HCT116 (cell line): ENCODE measurements at regions not wholly inside any gene's neighbourhood (a gene's known extent, or its start where the extent isn't known, plus 50 kb on each side); places are given as distances from the start of the nearest gene placed in this dataset.

Experiments used
- ATAC-seq: fragments of 200-7000 bp; cut with Tn5 transposase; 2 replicates; pipeline ENCODE4 v1.9.1; 2020; ENCODE audit warnings: mild to moderate bottlenecking, moderate library complexity
- BruUV-seq: library from RNA; stranded (reverse); fragments of 400-500 nt; replicated peaks from 2 replicates; lab custom pipeline; 2021; lab: Mats Ljungman, UMichigan
- CTCF ChIA-PET: fragments of 300-600 bp; sonication (Branson Sonifier 250); formaldehyde crosslinking; loops from one replicate; lab custom pipeline; 2021; ENCODE audit warnings: antibody characterized with exemption; lab: Charles Lee
- POLR2A ChIA-PET: fragments of 300-600, 350-600 bp; sonication (Branson Sonifier 250); formaldehyde crosslinking; loops from one replicate; lab custom pipeline; 2021; ENCODE audit warnings: antibody characterized with exemption; lab: Charles Lee
- RAD21 ChIA-PET, 2 experiments: fragments of 300-600 bp; sonication (Branson Sonifier 250); formaldehyde crosslinking; loops; one replicate each; lab custom pipeline; 2023; ENCODE audit warnings: low total read pairs in 2 of 2; ENCODE audit not compliant: uncharacterized antibody in 2 of 2, unreplicated experiment in 2 of 2, low non-redundant PET in 1 of 2; lab: Charles Lee
- DNase-seq: peaks from one replicate; pipeline ENCODE4 v3.0.0-alpha.2; 2010; ENCODE audit warnings: low read depth, low spot score
- H2AFZ ChIP-seq: fragments of 200-600 bp; shearing (Covaris generic), sonication (generic); 2 replicates; pipeline ENCODE4 v1.6.1; 2017; ENCODE audit warnings: low read depth, mixed run types, mixed read lengths, antibody characterized with exemption, low read length; ENCODE audit not compliant: poor library complexity, severe bottlenecking
- H3K27ac ChIP-seq: 2 replicates; pipeline ENCODE4 v1.5.1; 2012; ENCODE audit warnings: low read depth, low read length
- H3K27me3 ChIP-seq: fragments of 200-600 bp; sonication (generic); 2 replicates; pipeline ENCODE4 v1.6.1; 2016; ENCODE audit warnings: mixed run types, low read length, mixed read lengths; ENCODE audit not compliant: insufficient read depth
- H3K36me3 ChIP-seq, 2 experiments: fragments of 200-500 bp in 1 of 2; fragments of 200-600 bp in 1 of 2; sonication (Bioruptor generic) in 1 of 2; sonication (generic) in 1 of 2; 2 replicates each; pipeline versions ENCODE4 v1.5.1 to v1.6.1; 2014 to 2016; ENCODE audit warnings: low read length in 2 of 2, inconsistent platforms in 1 of 2, mixed read lengths in 1 of 2, mixed run types in 1 of 2; ENCODE audit not compliant: insufficient read depth in 2 of 2, control insufficient read depth in 1 of 2
- H3K4me1 ChIP-seq, 2 experiments: fragments of 200-600 bp in 1 of 2; sonication (generic) in 1 of 2; 2 replicates each; pipeline versions ENCODE4 v1.5.1 to v1.6.1; 2012 to 2017; ENCODE audit warnings: low read length in 2 of 2, inconsistent platforms in 1 of 2, mild to moderate bottlenecking in 1 of 2, mixed read lengths in 1 of 2, mixed run types in 1 of 2, moderate library complexity in 1 of 2; ENCODE audit not compliant: insufficient read depth in 2 of 2, control insufficient read depth in 1 of 2
- H3K4me2 ChIP-seq: fragments of 200-600 bp; sonication (generic); 2 replicates; pipeline ENCODE4 v1.6.1; 2017; ENCODE audit warnings: mixed run types, low read length, mixed read lengths
- H3K4me3 ChIP-seq, 2 experiments: fragments of 200-600 bp in 1 of 2; sonication (generic) in 1 of 2; replicated peaks in 1 of 2; 2 replicates each; pipeline ENCODE4 v1.5.1; 2011 to 2016; ENCODE audit warnings: low read length in 2 of 2, control low read depth in 1 of 2, low read depth in 1 of 2, mild to moderate bottlenecking in 1 of 2, mixed read lengths in 1 of 2, mixed run types in 1 of 2
- H3K79me2 ChIP-seq: fragments of 200-600 bp; sonication (generic); 2 replicates; pipeline ENCODE4 v1.6.1; 2017; ENCODE audit warnings: mild to moderate bottlenecking, mixed run types, low read length, moderate library complexity, mixed read lengths; ENCODE audit not compliant: insufficient read depth
- H3K9ac ChIP-seq: fragments of 200-600 bp; sonication (generic); 2 replicates; pipeline ENCODE4 v1.6.1; 2016; ENCODE audit warnings: low read length, mixed read lengths
- H3K9me2 ChIP-seq: fragments of 200-600 bp; sonication (generic), shearing (Covaris generic); 2 replicates; pipeline ENCODE4 v1.6.1; 2017; ENCODE audit warnings: mixed run types, mild to moderate bottlenecking, moderate library complexity; ENCODE audit not compliant: insufficient read depth
- H3K9me3 ChIP-seq, 2 experiments: fragments of 200-500 bp in 1 of 2; fragments of 200-600 bp in 1 of 2; sonication (Bioruptor generic) in 1 of 2; sonication (generic) in 1 of 2; 2 replicates each; pipeline ENCODE4 v1.6.1; 2014 to 2017; ENCODE audit warnings: low read length in 2 of 2, mixed read lengths in 2 of 2, inconsistent platforms in 1 of 2, low read depth in 1 of 2, mild to moderate bottlenecking in 1 of 2, mixed run types in 1 of 2, moderate library complexity in 1 of 2; ENCODE audit not compliant: control insufficient read depth in 1 of 2, insufficient read depth in 1 of 2
- H4K20me1 ChIP-seq: fragments of 200-600 bp; sonication (generic), shearing (Covaris generic); 2 replicates; pipeline ENCODE4 v1.6.1; 2017; ENCODE audit warnings: mixed run types, mild to moderate bottlenecking, moderate library complexity; ENCODE audit not compliant: insufficient read depth
- CEBPB ChIP-seq: IDR thresholded peaks from 2 replicates; pipeline ENCODE4 v1.6.1; 2012; ENCODE audit warnings: low read depth
- CTCF ChIP-seq, 3 experiments: fragments of 200-600 bp in 1 of 3; sonication (generic) in 1 of 3; IDR thresholded peaks in 2 of 3; conservative IDR thresholded peaks in 1 of 3; 2 replicates each; pipeline ENCODE4 v1.5.1; 2012 to 2017; ENCODE audit warnings: low read depth in 2 of 3, low read length in 2 of 3, antibody characterized with exemption in 1 of 3, borderline replicate concordance in 1 of 3, control low read depth in 1 of 3, mild to moderate bottlenecking in 1 of 3, mixed read lengths in 1 of 3, mixed run types in 1 of 3, moderate library complexity in 1 of 3; ENCODE audit not compliant: insufficient read depth in 1 of 3
- EGR1 ChIP-seq: IDR thresholded peaks from 2 replicates; pipeline ENCODE4 v1.6.1; 2012; ENCODE audit warnings: low read depth
- ELF1 ChIP-seq: IDR thresholded peaks from 2 replicates; pipeline ENCODE4 v1.6.1; 2012; ENCODE audit warnings: low read depth, borderline replicate concordance
- EZH2 ChIP-seq: fragments of 200-600 bp; sonication (generic); IDR thresholded peaks from 2 replicates; pipeline ENCODE4 v1.6.1; 2017; ENCODE audit warnings: antibody characterized with exemption, mixed run types
- EZH2phosphoT487 ChIP-seq: fragments of 200-600 bp; IDR thresholded peaks from 2 replicates; pipeline ENCODE4 v1.6.1; 2018; ENCODE audit warnings: antibody characterized with exemption, borderline replicate concordance
- JUND ChIP-seq: IDR thresholded peaks from 2 replicates; pipeline ENCODE4 v1.6.1; 2012
- RAD21 ChIP-seq: IDR thresholded peaks from 2 replicates; pipeline ENCODE4 v1.6.1; 2012; ENCODE audit warnings: low read depth, mild to moderate bottlenecking
- SIN3A ChIP-seq: IDR thresholded peaks from 2 replicates; pipeline ENCODE4 v1.6.1; 2012; ENCODE audit warnings: low read depth
- SP1 ChIP-seq: IDR thresholded peaks from 2 replicates; pipeline ENCODE4 v1.6.1; 2012; ENCODE audit warnings: low read depth
- SRF ChIP-seq: IDR thresholded peaks from 2 replicates; pipeline ENCODE4 v1.6.1; 2012; ENCODE audit warnings: low read depth
- TCF7L2 ChIP-seq: IDR thresholded peaks from 2 replicates; pipeline ENCODE4 v1.7.0; 2011; ENCODE audit warnings: borderline replicate concordance, inconsistent platforms; ENCODE audit not compliant: insufficient read depth, insufficient read length; ENCODE audit errors: extremely low read depth
- ZBTB33 ChIP-seq: IDR thresholded peaks from 2 replicates; pipeline ENCODE4 v1.6.1; 2011; ENCODE audit warnings: mild to moderate bottlenecking, low read length, moderate library complexity; ENCODE audit not compliant: insufficient replicate concordance; ENCODE audit errors: extremely low read depth
- ZFX ChIP-seq: fragments of 450-650 bp; IDR thresholded peaks from 2 replicates; pipeline ENCODE4 v1.6.1; 2017
- intact Hi-C: fragments of 100-400 bp; cut with micrococcal nuclease; formaldehyde crosslinking; loops from 2 replicates; pipeline ENCODE4 v1.10.0; 2022
- TF ChIP-seq, protein P1 (sequence below): IDR thresholded peaks from 2 replicates; pipeline ENCODE4 v1.6.1; 2012

- no peak for DNase-seq
Observed at GRCh38 chr9:26054600-26055520, 376.6 kb upstream of the TUSC1 start.

More at GRCh38 chr9:26054600-26055520, 376.6 kb upstream of the TUSC1 start:
- H3K79me2 ChIP-seq = no peaks in the 10 kb centered on the region
- no peak overlapping the region for H3K9ac ChIP-seq
- H3K4me3 ChIP-seq = no peak overlapping the region
- H3K4me1 ChIP-seq = no peaks in the 10 kb centered on the region
- no peak overlapping the region for H2AFZ ChIP-seq
- no peaks in the 10 kb centered on the region for H4K20me1 ChIP-seq
- intact Hi-C loops = no loop called here
- no peak overlapping the region for H3K4me2 ChIP-seq
- no TSS peak for BruUV-seq
- no peak for TF ChIP-seq EGR1
- no peak for TF ChIP-seq EZH2
- TF ChIP-seq JUND = no peak
- TF ChIP-seq ZBTB33 = no peak
- TF ChIP-seq, protein P1, sequence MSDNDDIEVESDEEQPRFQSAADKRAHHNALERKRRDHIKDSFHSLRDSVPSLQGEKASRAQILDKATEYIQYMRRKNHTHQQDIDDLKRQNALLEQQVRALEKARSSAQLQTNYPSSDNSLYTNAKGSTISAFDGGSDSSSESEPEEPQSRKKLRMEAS = no peak
- TF ChIP-seq EZH2phosphoT487 = no peak
- no peak for TF ChIP-seq SIN3A
- TF ChIP-seq ELF1 = no peak
- TF ChIP-seq CEBPB = no peak
- no peak for TF ChIP-seq TCF7L2
- no peak for TF ChIP-seq RAD21
- no peak for TF ChIP-seq SRF
- TF ChIP-seq SP1 = no peak
- no peak for TF ChIP-seq CTCF (IDR thresholded peaks at IDR 0.05 in 2 of 3, conservative IDR thresholded peaks at IDR 0.05 in 1 of 3; ENCODE audit: borderline replicate concordance in 1 of 3, insufficient read depth in 1 of 3, low read depth in 2 of 3, low read length in 2 of 3)
- TF ChIP-seq ZFX = no peak
- no peaks in the 10 kb centered on the region for H3K36me3 ChIP-seq
- POLR2A ChIA-PET = no interaction called here
- CTCF ChIA-PET = no interaction called here
- no peaks in the 10 kb centered on the region for H3K27me3 ChIP-seq
- peaks cover 8 to 21% of the 10 kb centered on the region in 2 experiments; a peak in 2 of 4 replicates for H3K9me3 ChIP-seq
- H3K27ac ChIP-seq = no peak overlapping the region
- RAD21 ChIA-PET = no interaction called here
- no peaks in the 10 kb centered on the region for H3K9me2 ChIP-seq
- ATAC-seq = no peak
